Coronary artery (tissue), 2 donors: ENCODE measurements at regions not wholly inside any gene's neighbourhood (a gene's known extent, or its start where the extent isn't known, plus 50 kb on each side); places are given as distances from the start of the nearest gene placed in this dataset.

Experiments
- DNase-seq: peaks from one replicate; pipeline ENCODE4 v3.0.0-alpha.2; 2017; ENCODE audit warnings: low spot score
- H3K27ac ChIP-seq, 2 donors: fragments of 200-600 bp; sonication (generic); one replicate each; pipeline ENCODE4 v1.5.1; 2016 to 2019
- H3K4me3 ChIP-seq: fragments of 200-600 bp; sonication (generic); 2 replicates; pipeline ENCODE4 v1.5.1; 2016; ENCODE audit warnings: mild to moderate bottlenecking, moderate library complexity
- TF ChIP-seq, protein P1 (sequence below): fragments of 200-600 bp; sonication (generic); IDR thresholded peaks from one replicate; pipeline ENCODE4 v1.5.1; 2019; ENCODE audit warnings: antibody characterized with exemption

DNA sequence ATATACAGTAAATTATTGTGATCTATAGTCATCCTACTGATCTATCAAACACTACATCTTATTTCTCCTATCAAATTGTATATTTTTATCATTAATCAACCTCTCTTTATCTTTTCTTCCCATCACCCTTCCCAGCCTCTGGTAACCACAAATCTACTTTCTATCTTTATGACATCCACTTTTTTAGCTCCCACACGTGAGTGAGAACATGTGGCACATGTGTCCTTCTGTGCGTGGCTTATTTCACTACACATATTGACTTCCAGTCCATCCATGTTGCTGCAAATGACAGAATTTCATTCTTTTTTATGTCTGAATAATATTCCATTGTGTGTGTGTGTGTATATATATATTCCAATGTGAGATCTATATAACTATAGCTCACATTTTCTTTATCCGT is 67.8 kb upstream of the TBX5 start:
- no peak for DNase-seq
- Histone ChIP-seq H3K27ac (no peak overlapping the region), H3K4me3 (no peak overlapping the region)
- TF ChIP-seq, protein P1, sequence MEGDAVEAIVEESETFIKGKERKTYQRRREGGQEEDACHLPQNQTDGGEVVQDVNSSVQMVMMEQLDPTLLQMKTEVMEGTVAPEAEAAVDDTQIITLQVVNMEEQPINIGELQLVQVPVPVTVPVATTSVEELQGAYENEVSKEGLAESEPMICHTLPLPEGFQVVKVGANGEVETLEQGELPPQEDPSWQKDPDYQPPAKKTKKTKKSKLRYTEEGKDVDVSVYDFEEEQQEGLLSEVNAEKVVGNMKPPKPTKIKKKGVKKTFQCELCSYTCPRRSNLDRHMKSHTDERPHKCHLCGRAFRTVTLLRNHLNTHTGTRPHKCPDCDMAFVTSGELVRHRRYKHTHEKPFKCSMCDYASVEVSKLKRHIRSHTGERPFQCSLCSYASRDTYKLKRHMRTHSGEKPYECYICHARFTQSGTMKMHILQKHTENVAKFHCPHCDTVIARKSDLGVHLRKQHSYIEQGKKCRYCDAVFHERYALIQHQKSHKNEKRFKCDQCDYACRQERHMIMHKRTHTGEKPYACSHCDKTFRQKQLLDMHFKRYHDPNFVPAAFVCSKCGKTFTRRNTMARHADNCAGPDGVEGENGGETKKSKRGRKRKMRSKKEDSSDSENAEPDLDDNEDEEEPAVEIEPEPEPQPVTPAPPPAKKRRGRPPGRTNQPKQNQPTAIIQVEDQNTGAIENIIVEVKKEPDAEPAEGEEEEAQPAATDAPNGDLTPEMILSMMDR = no peak

DNA sequence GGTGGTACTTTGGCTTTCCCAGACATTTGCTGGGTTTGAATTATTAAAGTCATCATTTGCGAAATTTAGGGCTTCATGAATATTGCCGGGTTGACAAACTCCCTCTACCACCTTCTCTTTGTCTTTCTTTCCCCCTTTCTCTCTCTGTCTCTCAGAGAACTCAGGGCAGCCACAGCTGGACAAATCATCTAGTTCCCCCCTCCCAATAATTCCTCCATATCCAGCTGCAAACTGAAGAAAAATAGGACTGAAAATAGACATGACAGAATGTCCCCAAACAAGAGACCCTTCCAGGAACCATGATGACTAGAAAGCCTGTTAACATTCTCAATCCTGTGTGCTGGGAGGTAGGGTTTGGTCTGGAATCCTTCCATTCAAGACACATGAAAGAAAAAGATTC is 67.1 kb upstream of the TBX5 start:
- Histone ChIP-seq H3K4me3 (no peak overlapping the region), H3K27ac (no peak overlapping the region)
- TF ChIP-seq, protein P1 = no peak
- no peak for DNase-seq

DNA sequence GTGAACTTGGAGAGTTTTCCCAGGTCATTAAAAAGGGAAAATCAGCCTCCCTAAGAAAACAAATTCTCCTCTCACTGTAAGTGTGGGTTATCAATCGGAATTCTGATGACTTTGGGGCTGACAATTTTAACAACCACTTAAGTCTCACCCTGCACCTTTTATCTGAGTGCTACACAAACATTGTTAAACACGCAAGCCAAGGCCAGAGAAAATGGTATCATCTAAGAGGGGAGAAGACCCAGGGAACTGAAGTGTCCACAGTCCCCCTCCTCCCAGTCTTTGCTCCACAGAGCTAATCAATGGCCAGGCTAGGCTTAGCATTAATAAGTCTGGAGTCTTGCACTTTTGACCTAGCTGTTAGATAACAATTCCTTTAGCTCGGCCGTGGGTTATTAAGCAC is 51.7 kb upstream of the TBX5 start:
- TF ChIP-seq, protein P1 = no peak
- no peak overlapping the region for H3K4me3 ChIP-seq
- no peak overlapping the region for H3K27ac ChIP-seq
- DNase-seq = no peak
